Caco-2 (cell line): ENCODE measurements at regions not wholly inside any gene's neighbourhood (a gene's known extent, or its start where the extent isn't known, plus 50 kb on each side); places are given as distances from the start of the nearest gene placed in this dataset.

Experiments
- BruUV-seq: library from RNA; stranded (reverse); fragments of 400-500 nt; replicated peaks from 2 replicates; lab custom pipeline; 2021; lab: Mats Ljungman, UMichigan
- CTCF ChIA-PET: fragments of 300-600 bp; sonication (Branson Sonifier 250); formaldehyde crosslinking; loops from one replicate; lab custom pipeline; 2022; ENCODE audit warnings: antibody characterized with exemption; lab: Charles Lee
- POLR2A ChIA-PET: fragments of 300-600 bp; sonication (Branson Sonifier 250); formaldehyde crosslinking; loops from one replicate; lab custom pipeline; 2022; ENCODE audit warnings: antibody characterized with exemption; lab: Charles Lee
- DNase-seq, 2 experiments: peaks; one replicate each; pipeline versions ENCODE4 v3.0.0 to v3.0.0-alpha.2; 2020 to 2022
- H3K27me3 ChIP-seq: replicated peaks from 2 replicates; pipeline ENCODE4 v1.6.0; 2011; ENCODE audit warnings: low read length; ENCODE audit not compliant: control insufficient read depth, insufficient read depth
- H3K36me3 ChIP-seq: 2 replicates; pipeline ENCODE4 v1.5.1; 2011; ENCODE audit warnings: low read length; ENCODE audit not compliant: control insufficient read depth, insufficient read depth
- H3K4me1 ChIP-seq: fragments of 250-450 bp; sonication (Bioruptor Pico); 2 replicates; pipeline ENCODE4 v1.5.1; 2020; ENCODE audit warnings: mild to moderate bottlenecking
- H3K4me3 ChIP-seq: 2 replicates; pipeline ENCODE4 v1.5.1; 2011; ENCODE audit warnings: low read depth, mild to moderate bottlenecking, control low read depth, low read length
- H3K9me3 ChIP-seq: fragments of 250-450 bp; sonication (Bioruptor Pico); 2 replicates; pipeline ENCODE4 v1.5.1; 2020; ENCODE audit warnings: mild to moderate bottlenecking, moderate library complexity
- H3K27ac Mint-ChIP-seq: one replicate; pipeline ENCODE4 v1.8.0; 2022; ENCODE audit warnings: mixed read lengths; ENCODE audit not compliant: unreplicated experiment
- H3K27me3 Mint-ChIP-seq: one replicate; pipeline ENCODE4 v1.8.0; 2022; ENCODE audit warnings: mixed read lengths; ENCODE audit not compliant: insufficient read depth, unreplicated experiment
- H3K36me3 Mint-ChIP-seq: one replicate; pipeline ENCODE4 v1.8.0; 2022; ENCODE audit warnings: mild to moderate bottlenecking, mixed read lengths; ENCODE audit not compliant: insufficient read depth, unreplicated experiment
- H3K4me1 Mint-ChIP-seq: one replicate; pipeline ENCODE4 v1.8.0; 2022; ENCODE audit warnings: low read depth, mixed read lengths; ENCODE audit not compliant: unreplicated experiment
- H3K4me3 Mint-ChIP-seq: one replicate; pipeline ENCODE4 v1.8.0; 2022; ENCODE audit warnings: mild to moderate bottlenecking, moderate library complexity, mixed read lengths; ENCODE audit not compliant: unreplicated experiment
- H3K9me3 Mint-ChIP-seq: one replicate; pipeline ENCODE4 v1.8.0; 2022; ENCODE audit warnings: mixed read lengths; ENCODE audit not compliant: unreplicated experiment
- intact Hi-C: fragments of 100-400 bp; cut with micrococcal nuclease; formaldehyde crosslinking; loops from one replicate; pipeline ENCODE4 v1.10.0; 2022; ENCODE audit not compliant: unreplicated experiment
- TF ChIP-seq, protein P1 (sequence below), 2 experiments: fragments of 200-600 bp in 1 of 2; IDR thresholded peaks; 1 replicate in 1 of 2; 2 replicates in 1 of 2; pipeline versions ENCODE4 v1.5.1 to v1.8.0; 2011 to 2022; ENCODE audit warnings: antibody characterized with exemption in 1 of 2, control low read depth in 1 of 2, inconsistent platforms in 1 of 2, low read depth in 1 of 2, low read length in 1 of 2, mild to moderate bottlenecking in 1 of 2, moderate library complexity in 1 of 2; ENCODE audit not compliant: insufficient read depth in 1 of 2, severe bottlenecking in 1 of 2, unreplicated experiment in 1 of 2

DNA sequence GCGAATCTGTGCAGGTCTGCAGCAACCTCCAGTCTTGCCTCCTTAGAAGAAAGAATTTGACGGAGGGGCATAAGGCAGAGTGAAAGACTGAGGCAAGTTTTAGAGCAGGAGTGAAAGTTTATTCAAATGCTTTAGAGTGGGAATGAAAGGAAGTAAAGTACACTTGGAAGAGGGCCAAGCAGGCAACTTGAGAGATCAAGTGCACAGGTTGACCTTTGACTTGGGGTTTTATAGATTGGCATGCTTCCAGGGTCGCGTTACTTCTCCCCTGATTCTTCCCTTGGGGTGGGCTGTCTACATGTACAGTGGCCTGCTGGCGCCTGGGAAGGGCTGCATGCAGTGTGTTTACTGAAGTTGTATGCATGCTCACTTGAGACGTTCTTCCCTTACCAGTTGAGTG, 127.2 kb upstream of the FER start:
- H3K36me3 ChIP-seq, result no peaks in the 10 kb centered on the region
- H3K27me3 ChIP-seq, result no peaks in the 10 kb centered on the region
- no peak for DNase-seq
- Mint-ChIP-seq H3K27ac (no peak overlapping the region), H3K4me1 (peaks cover 14% of the 10 kb centered on the region), H3K36me3 (no peaks in the 10 kb centered on the region), H3K9me3 (no peaks in the 10 kb centered on the region), H3K27me3 (no peaks in the 10 kb centered on the region), H3K4me3 (no peak overlapping the region)
- no peaks in the 10 kb centered on the region for H3K9me3 ChIP-seq
- POLR2A ChIA-PET, result no interaction called here
- BruUV-seq, result no TSS peak
- H3K4me1 ChIP-seq, result no peaks in the 10 kb centered on the region; the same call in 1 of the 2 replicates
- intact Hi-C loops, result no loop called here
- no peak overlapping the region for H3K4me3 ChIP-seq
- TF ChIP-seq, protein P1, sequence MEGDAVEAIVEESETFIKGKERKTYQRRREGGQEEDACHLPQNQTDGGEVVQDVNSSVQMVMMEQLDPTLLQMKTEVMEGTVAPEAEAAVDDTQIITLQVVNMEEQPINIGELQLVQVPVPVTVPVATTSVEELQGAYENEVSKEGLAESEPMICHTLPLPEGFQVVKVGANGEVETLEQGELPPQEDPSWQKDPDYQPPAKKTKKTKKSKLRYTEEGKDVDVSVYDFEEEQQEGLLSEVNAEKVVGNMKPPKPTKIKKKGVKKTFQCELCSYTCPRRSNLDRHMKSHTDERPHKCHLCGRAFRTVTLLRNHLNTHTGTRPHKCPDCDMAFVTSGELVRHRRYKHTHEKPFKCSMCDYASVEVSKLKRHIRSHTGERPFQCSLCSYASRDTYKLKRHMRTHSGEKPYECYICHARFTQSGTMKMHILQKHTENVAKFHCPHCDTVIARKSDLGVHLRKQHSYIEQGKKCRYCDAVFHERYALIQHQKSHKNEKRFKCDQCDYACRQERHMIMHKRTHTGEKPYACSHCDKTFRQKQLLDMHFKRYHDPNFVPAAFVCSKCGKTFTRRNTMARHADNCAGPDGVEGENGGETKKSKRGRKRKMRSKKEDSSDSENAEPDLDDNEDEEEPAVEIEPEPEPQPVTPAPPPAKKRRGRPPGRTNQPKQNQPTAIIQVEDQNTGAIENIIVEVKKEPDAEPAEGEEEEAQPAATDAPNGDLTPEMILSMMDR (IDR thresholded peaks at IDR 0.05; ENCODE audit: insufficient read depth in 1 of 2, low read depth in 1 of 2, low read length in 1 of 2, severe bottlenecking in 1 of 2, unreplicated experiment in 1 of 2), result no peak
- CTCF ChIA-PET, result no interaction called here

DNA sequence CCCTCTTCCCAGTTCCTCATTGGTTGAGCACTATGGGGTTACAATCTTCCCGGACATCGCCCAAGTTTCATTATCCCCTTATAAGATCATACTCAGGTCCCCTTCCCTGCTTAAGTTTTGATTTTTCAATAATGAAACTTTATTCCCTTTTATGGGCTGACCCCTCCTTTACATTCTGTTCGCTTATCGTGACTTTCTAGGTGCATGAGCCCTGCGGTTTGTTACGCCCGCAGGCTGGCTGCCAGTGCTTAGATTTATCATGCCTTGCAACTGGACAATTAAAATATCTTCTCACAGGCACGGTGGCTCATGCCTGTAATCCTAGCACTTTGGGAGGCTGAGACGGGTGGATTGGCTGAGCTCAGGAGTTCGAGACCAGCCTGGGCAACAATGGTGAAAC, 127.9 kb upstream of the FER start:
- POLR2A ChIA-PET, result interaction anchor here (0.7 kb wide), 1 partner anchor 475 kb away, joined by 3 read pairs; no protein-coding TSS in a partner anchor

DNA sequence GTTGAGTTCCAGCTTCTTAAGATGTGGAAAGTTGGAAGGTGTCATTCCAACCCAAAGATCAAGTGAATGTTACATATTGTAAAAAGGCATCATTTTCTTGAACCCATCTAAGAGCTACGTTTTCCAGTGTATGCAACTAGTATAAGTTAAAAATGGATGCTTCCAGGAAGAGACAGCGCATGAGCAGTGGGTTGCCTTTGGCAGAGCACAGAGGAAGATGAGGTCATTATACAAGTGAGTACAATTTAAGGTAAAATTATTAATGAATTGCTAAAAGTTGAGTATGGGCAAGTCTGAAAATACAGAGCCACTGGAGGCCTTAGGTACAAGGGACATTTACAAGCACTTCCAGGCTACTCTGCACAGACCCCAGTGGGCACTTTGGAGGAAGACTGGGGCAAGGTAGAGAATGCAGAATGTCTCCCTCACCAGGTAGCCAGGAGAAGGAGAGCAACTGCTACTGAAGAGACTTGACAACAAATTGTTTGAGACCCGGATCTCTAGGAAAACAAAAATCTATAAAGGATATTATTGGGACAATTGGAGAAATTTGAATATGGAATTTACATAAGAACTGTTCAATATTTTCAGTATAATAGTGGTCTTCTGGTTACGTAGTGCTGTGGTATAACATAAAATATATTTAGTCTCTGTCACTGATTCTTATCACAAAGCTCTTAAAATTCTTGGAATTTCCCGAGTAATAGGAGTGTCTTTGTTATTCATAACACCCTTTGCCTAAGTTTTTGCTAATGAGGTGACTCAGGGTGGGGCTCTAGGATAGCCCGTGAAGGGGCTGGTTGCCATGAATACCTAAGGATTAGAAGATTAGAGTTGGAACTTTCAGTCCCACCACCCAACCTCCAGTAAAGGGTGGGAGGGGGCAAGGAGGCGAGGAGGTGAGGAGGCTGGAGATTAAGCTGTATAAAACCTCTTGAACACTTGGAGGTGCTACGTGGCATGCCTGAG, 129.9 kb upstream of the FER start:
- H3K9me3 ChIP-seq, result peaks cover 16% of the 10 kb centered on the region
- peaks cover 15% of the 10 kb centered on the region for H3K4me1 Mint-ChIP-seq
- H3K4me3 Mint-ChIP-seq, result no peak overlapping the region
- ChIA-PET POLR2A (no interaction called here), CTCF (no interaction called here)
- H3K27ac Mint-ChIP-seq, result no peak overlapping the region
- DNase-seq, result no peak
- H3K27me3 ChIP-seq, result no peaks in the 10 kb centered on the region
- intact Hi-C loops, result no loop called here
- peaks cover 13% of the 10 kb centered on the region for H3K9me3 Mint-ChIP-seq
- no peaks in the 10 kb centered on the region for H3K36me3 ChIP-seq
- TF ChIP-seq, protein P1 (IDR thresholded peaks at IDR 0.05; ENCODE audit: insufficient read depth in 1 of 2, low read depth in 1 of 2, low read length in 1 of 2, severe bottlenecking in 1 of 2, unreplicated experiment in 1 of 2), result no peak
- no peak overlapping the region for H3K4me3 ChIP-seq
- H3K4me1 ChIP-seq, result no peaks in the 10 kb centered on the region
- no TSS peak for BruUV-seq
- no peaks in the 10 kb centered on the region for H3K36me3 Mint-ChIP-seq
- no peaks in the 10 kb centered on the region for H3K27me3 Mint-ChIP-seq

More for the DNA sequence above, 127.9 kb upstream of the FER start:
- Histone ChIP-seq H3K27me3 (no peaks in the 10 kb centered on the region), H3K4me1 (no peaks in the 10 kb centered on the region; the same call in 1 of the 2 replicates), H3K36me3 (no peaks in the 10 kb centered on the region), H3K4me3 (no peak overlapping the region), H3K9me3 (no peaks in the 10 kb centered on the region)
- DNase-seq, result no peak
- H3K4me3 Mint-ChIP-seq, result no peak overlapping the region
- CTCF ChIA-PET, result no interaction called here
- no peaks in the 10 kb centered on the region for H3K9me3 Mint-ChIP-seq
- no TSS peak for BruUV-seq
- TF ChIP-seq, protein P1 (IDR thresholded peaks at IDR 0.05; ENCODE audit: insufficient read depth in 1 of 2, low read depth in 1 of 2, low read length in 1 of 2, severe bottlenecking in 1 of 2, unreplicated experiment in 1 of 2), result no peak
- H3K4me1 Mint-ChIP-seq, result peaks cover 14% of the 10 kb centered on the region
- intact Hi-C loops, result no loop called here
- H3K27me3 Mint-ChIP-seq, result no peaks in the 10 kb centered on the region
- H3K27ac Mint-ChIP-seq, result no peak overlapping the region
- no peaks in the 10 kb centered on the region for H3K36me3 Mint-ChIP-seq
